HG03097 (cell line): ENCODE measurements at regions not wholly inside any gene's neighbourhood (a gene's known extent, or its start where the extent isn't known, plus 50 kb on each side); places are given as distances from the start of the nearest gene placed in this dataset.

Source experiments
- ATAC-seq: cut with Tn5 transposase; IDR thresholded peaks from one replicate; pipeline ENCODE4 v1.9.1; 2021; ENCODE audit not compliant: unreplicated experiment, low FRiP score

- no peak for ATAC-seq
Observed at GRCh38 chr16:85556456-85557082, 56.6 kb upstream of the GSE1 start.

GRCh38 chr16:85557083-85557970 is 55.8 kb upstream of the GSE1 start:
- ATAC-seq = no peak

- no peak for ATAC-seq
Observed at GRCh38 chr16:85557971-85558657, 55.0 kb upstream of the GSE1 start.

- no peak for ATAC-seq
Observed at GRCh38 chr16:85560932-85561247, 52.2 kb upstream of the GSE1 start.

GRCh38 chr16:85561248-85562092 is 51.7 kb upstream of the GSE1 start:
- no peak for ATAC-seq

GRCh38 chr16:85562093-85562786 is 50.9 kb upstream of the GSE1 start:
- no peak for ATAC-seq

- no peak for ATAC-seq
Observed at GRCh38 chr16:85563034-85563433, 50.1 kb upstream of the GSE1 start.
